T47D (cell line): ENCODE measurements at regions not wholly inside any gene's neighbourhood (a gene's known extent, or its start where the extent isn't known, plus 50 kb on each side); places are given as distances from the start of the nearest gene placed in this dataset.

Experiments
- DNase-seq, 2 experiments: peaks; one replicate each; pipeline versions ENCODE4 v3.0.0 to v3.0.0-alpha.2; 2011 to 2012; ENCODE audit warnings: low read depth in 1 of 2, low spot score in 1 of 2
- JUND ChIP-seq: IDR thresholded peaks from 2 replicates; pipeline ENCODE4 v1.6.1; 2012; ENCODE audit warnings: low read depth
- in situ Hi-C: cut with HindIII; loops from 2 replicates; pipeline ENCODE4 v1.10.0; 2016; ENCODE audit warnings: low sequenced_read_pairs, low pct_unique_long_range_greater_than_20kb

- no peak for TF ChIP-seq JUND
- in situ Hi-C loops: no loop called here
- DNase-seq: no peak
Measured at GRCh38 chr16:5578980-5579379, 481.4 kb upstream of the EEF2KMT start.

- in situ Hi-C loops: no loop called here
Measured at GRCh38 chr16:5577463-5577862, 479.9 kb upstream of the EEF2KMT start.

GRCh38 chr16:5575646-5576245 is 478.2 kb upstream of the EEF2KMT start:
- in situ Hi-C loops: no loop called here
- no peak for DNase-seq
- TF ChIP-seq JUND: no peak

More at GRCh38 chr16:5577463-5577862, 479.9 kb upstream of the EEF2KMT start:
- no peak for DNase-seq
- TF ChIP-seq JUND: no peak

GRCh38 chr16:5575121-5575520 is 477.5 kb upstream of the EEF2KMT start:
- in situ Hi-C loops: no loop called here
- no peak for TF ChIP-seq JUND
- DNase-seq: no peak

GRCh38 chr16:5572056-5572455 is 474.5 kb upstream of the EEF2KMT start:
- in situ Hi-C loops: no loop called here

GRCh38 chr16:5571446-5571845 is 473.9 kb upstream of the EEF2KMT start:
- in situ Hi-C loops: no loop called here
- DNase-seq: no peak
- TF ChIP-seq JUND: no peak

More at GRCh38 chr16:5572056-5572455, 474.5 kb upstream of the EEF2KMT start:
- TF ChIP-seq JUND: no peak
- DNase-seq: no peak

- in situ Hi-C loops: no loop called here
- DNase-seq: no peak
- TF ChIP-seq JUND: no peak
Measured at GRCh38 chr16:5561800-5562199, 464.2 kb upstream of the EEF2KMT start.

GRCh38 chr16:5560084-5560483 is 462.5 kb upstream of the EEF2KMT start:
- in situ Hi-C loops: no loop called here
- no peak for DNase-seq
- no peak for TF ChIP-seq JUND

GRCh38 chr16:5557966-5558365 is 460.4 kb upstream of the EEF2KMT start:
- in situ Hi-C loops: no loop called here

GRCh38 chr16:5557448-5557847 is 459.9 kb upstream of the EEF2KMT start:
- TF ChIP-seq JUND: no peak
- in situ Hi-C loops: no loop called here
- no peak for DNase-seq

More at GRCh38 chr16:5557966-5558365, 460.4 kb upstream of the EEF2KMT start:
- no peak for TF ChIP-seq JUND
- no peak for DNase-seq

- DNase-seq: no peak
- in situ Hi-C loops: no loop called here
- no peak for TF ChIP-seq JUND
Measured at GRCh38 chr16:5556158-5556810, 458.7 kb upstream of the EEF2KMT start.

GRCh38 chr16:5551909-5552308 is 454.3 kb upstream of the EEF2KMT start:
- in situ Hi-C loops: no loop called here
- no peak for DNase-seq
- TF ChIP-seq JUND: no peak

GRCh38 chr16:5549802-5550201 is 452.2 kb upstream of the EEF2KMT start:
- TF ChIP-seq JUND: no peak
- in situ Hi-C loops: no loop called here
- DNase-seq: no peak

GRCh38 chr16:5541356-5541755 is 443.8 kb upstream of the EEF2KMT start:
- DNase-seq: no peak
- no peak for TF ChIP-seq JUND
- in situ Hi-C loops: no loop called here
